Glutamatergic neuron (in vitro differentiated cells): ENCODE measurements at regions not wholly inside any gene's neighbourhood (a gene's known extent, or its start where the extent isn't known, plus 50 kb on each side); places are given as distances from the start of the nearest gene placed in this dataset.

Experiments used
- DNase-seq: peaks from one replicate; pipeline ENCODE4 v3.0.0; 2022
- H3K27ac Mint-ChIP-seq: one replicate; pipeline ENCODE4 v1.8.0; 2020; ENCODE audit warnings: mild to moderate bottlenecking, mixed read lengths, inconsistent platforms; ENCODE audit not compliant: unreplicated experiment
- H3K27me3 Mint-ChIP-seq: one replicate; pipeline ENCODE4 v1.8.0; 2020; ENCODE audit warnings: mild to moderate bottlenecking, moderate library complexity, mixed read lengths, inconsistent platforms; ENCODE audit not compliant: unreplicated experiment
- H3K36me3 Mint-ChIP-seq: one replicate; pipeline ENCODE4 v1.8.0; 2020; ENCODE audit warnings: mild to moderate bottlenecking, mixed read lengths, inconsistent platforms; ENCODE audit not compliant: unreplicated experiment
- H3K4me1 Mint-ChIP-seq: one replicate; pipeline ENCODE4 v1.8.0; 2020; ENCODE audit warnings: mild to moderate bottlenecking, low read depth, mixed read lengths, inconsistent platforms; ENCODE audit not compliant: unreplicated experiment
- H3K4me3 Mint-ChIP-seq: one replicate; pipeline ENCODE4 v1.8.0; 2020; ENCODE audit warnings: mild to moderate bottlenecking, mixed read lengths, inconsistent platforms; ENCODE audit not compliant: unreplicated experiment
- H3K9me3 Mint-ChIP-seq: one replicate; pipeline ENCODE4 v1.8.0; 2020; ENCODE audit warnings: mild to moderate bottlenecking, moderate library complexity, mixed read lengths, inconsistent platforms; ENCODE audit not compliant: unreplicated experiment
- CTCF ChIP-seq: fragments of 200-600 bp; sonication (generic); IDR thresholded peaks from one replicate; pipeline ENCODE4 v1.5.0; 2021; ENCODE audit not compliant: partially characterized antibody, unreplicated experiment

GRCh38 chr5:175102717-175103116 is 341.3 kb downstream of the DRD1 start:
- H3K27ac Mint-ChIP-seq, result no peak overlapping the region
- H3K4me1 Mint-ChIP-seq, result peaks cover 1% of the 10 kb centered on the region
- H3K27me3 Mint-ChIP-seq, result peaks cover 3% of the 10 kb centered on the region
- DNase-seq, result no peak
- H3K9me3 Mint-ChIP-seq, result no peaks in the 10 kb centered on the region
- TF ChIP-seq CTCF, result no peak
- H3K4me3 Mint-ChIP-seq, result no peak overlapping the region
- H3K36me3 Mint-ChIP-seq, result no peaks in the 10 kb centered on the region

- Mint-ChIP-seq H3K9me3 (no peaks in the 10 kb centered on the region), H3K4me1 (no peaks in the 10 kb centered on the region), H3K4me3 (no peak overlapping the region), H3K36me3 (no peaks in the 10 kb centered on the region), H3K27me3 (peaks cover 3% of the 10 kb centered on the region), H3K27ac (no peak overlapping the region)
- DNase-seq, result no peak
- TF ChIP-seq CTCF, result no peak
Observed at GRCh38 chr5:175098301-175098700, 345.7 kb downstream of the DRD1 start.

- Mint-ChIP-seq H3K4me3 (no peak overlapping the region), H3K27me3 (no peaks in the 10 kb centered on the region), H3K27ac (no peak overlapping the region), H3K9me3 (no peaks in the 10 kb centered on the region), H3K4me1 (no peaks in the 10 kb centered on the region), H3K36me3 (no peaks in the 10 kb centered on the region)
- no peak for DNase-seq
- no peak for TF ChIP-seq CTCF
Observed at GRCh38 chr5:175096469-175097165, 347.4 kb downstream of the DRD1 start.

- Mint-ChIP-seq H3K27ac (no peak overlapping the region), H3K4me1 (no peaks in the 10 kb centered on the region), H3K4me3 (no peak overlapping the region), H3K27me3 (no peaks in the 10 kb centered on the region), H3K9me3 (no peaks in the 10 kb centered on the region), H3K36me3 (no peaks in the 10 kb centered on the region)
- no peak for DNase-seq
- no peak for TF ChIP-seq CTCF
Observed at GRCh38 chr5:175094461-175094860, 349.5 kb downstream of the DRD1 start.

GRCh38 chr5:175092691-175093090 is 351.3 kb downstream of the DRD1 start:
- Mint-ChIP-seq H3K4me3 (no peak overlapping the region), H3K4me1 (no peaks in the 10 kb centered on the region), H3K27me3 (no peaks in the 10 kb centered on the region), H3K36me3 (no peaks in the 10 kb centered on the region), H3K9me3 (no peaks in the 10 kb centered on the region), H3K27ac (no peak overlapping the region)
- DNase-seq, result no peak
- TF ChIP-seq CTCF, result no peak
